CD4-positive, alpha-beta memory T cell (primary cell): ENCODE measurements at regions not wholly inside any gene's neighbourhood (a gene's known extent, or its start where the extent isn't known, plus 50 kb on each side); places are given as distances from the start of the nearest gene placed in this dataset.

Experiments
- CTCF ChIA-PET: fragments of 350-600 bp; sonication (Branson Sonifier 250); formaldehyde crosslinking; loops from one replicate; lab custom pipeline; 2021; ENCODE audit warnings: inconsistent platforms; ENCODE audit not compliant: partially characterized antibody; lab: Charles Lee
- POLR2A ChIA-PET: fragments of 350-600 bp; sonication (Branson Sonifier 250); formaldehyde crosslinking; loops from one replicate; lab custom pipeline; 2021; ENCODE audit not compliant: partially characterized antibody; lab: Charles Lee
- DNase-seq, 5 donors: peaks; one replicate each; pipeline versions ENCODE4 v3.0.0 to v3.0.0-alpha.2; 2020 to 2022; ENCODE audit warnings: mixed read lengths in 1 of 5
- H3K27ac ChIP-seq: one replicate; pipeline ENCODE4 v1.7.0; 2013; ENCODE audit warnings: low read depth, low read length
- H3K27me3 ChIP-seq: 2 replicates; pipeline ENCODE4 v1.7.0; 2013; ENCODE audit warnings: mild to moderate bottlenecking, low read length, moderate library complexity; ENCODE audit not compliant: insufficient read depth
- H3K36me3 ChIP-seq: 2 replicates; pipeline ENCODE4 v1.7.0; 2013; ENCODE audit warnings: mild to moderate bottlenecking, low read length, moderate library complexity; ENCODE audit not compliant: insufficient read depth
- H3K4me1 ChIP-seq: 2 replicates; pipeline ENCODE4 v1.7.0; 2013; ENCODE audit warnings: mild to moderate bottlenecking, low read length, moderate library complexity; ENCODE audit not compliant: insufficient read depth
- H3K4me3 ChIP-seq, 2 donors: one replicate each; pipeline ENCODE4 v1.7.0; 2013; ENCODE audit warnings: low read length in 2 of 2, mild to moderate bottlenecking in 1 of 2
- H3K9me3 ChIP-seq, 2 donors: one replicate each; pipeline ENCODE4 v1.7.0; 2013; ENCODE audit warnings: low read length in 2 of 2, control low read depth in 1 of 2; ENCODE audit not compliant: control insufficient read depth in 1 of 2
- H3K27ac Mint-ChIP-seq, 7 donors: one replicate each; pipeline ENCODE4 v1.8.0; 2020 to 2021; ENCODE audit warnings: mixed read lengths in 7 of 7, mild to moderate bottlenecking in 6 of 7, inconsistent platforms in 3 of 7, moderate library complexity in 3 of 7
- H3K27me3 Mint-ChIP-seq, 2 donors: one replicate each; pipeline ENCODE4 v1.8.0; 2020 to 2021; ENCODE audit warnings: mixed read lengths in 2 of 2
- H3K36me3 Mint-ChIP-seq, 2 donors: one replicate each; pipeline ENCODE4 v1.8.0; 2020 to 2021; ENCODE audit warnings: mixed read lengths in 2 of 2, inconsistent platforms in 1 of 2, mild to moderate bottlenecking in 1 of 2
- H3K4me1 Mint-ChIP-seq, 4 donors: one replicate each; pipeline ENCODE4 v1.8.0; 2020 to 2021; ENCODE audit warnings: mixed read lengths in 4 of 4, mild to moderate bottlenecking in 1 of 4
- H3K4me3 Mint-ChIP-seq, 8 donors: one replicate each; pipeline ENCODE4 v1.8.0; 2020 to 2021; ENCODE audit warnings: mixed read lengths in 8 of 8, mild to moderate bottlenecking in 7 of 8, moderate library complexity in 6 of 8, inconsistent platforms in 3 of 8
- H3K9me3 Mint-ChIP-seq, 8 donors: one replicate each; pipeline ENCODE4 v1.8.0; 2020 to 2021; ENCODE audit warnings: mixed read lengths in 8 of 8, mild to moderate bottlenecking in 5 of 8, inconsistent platforms in 3 of 8, moderate library complexity in 1 of 8
- intact Hi-C: fragments of 100-400 bp; cut with micrococcal nuclease; formaldehyde crosslinking; loops from one replicate; pipeline ENCODE4 v1.15.1; 2023

DNA sequence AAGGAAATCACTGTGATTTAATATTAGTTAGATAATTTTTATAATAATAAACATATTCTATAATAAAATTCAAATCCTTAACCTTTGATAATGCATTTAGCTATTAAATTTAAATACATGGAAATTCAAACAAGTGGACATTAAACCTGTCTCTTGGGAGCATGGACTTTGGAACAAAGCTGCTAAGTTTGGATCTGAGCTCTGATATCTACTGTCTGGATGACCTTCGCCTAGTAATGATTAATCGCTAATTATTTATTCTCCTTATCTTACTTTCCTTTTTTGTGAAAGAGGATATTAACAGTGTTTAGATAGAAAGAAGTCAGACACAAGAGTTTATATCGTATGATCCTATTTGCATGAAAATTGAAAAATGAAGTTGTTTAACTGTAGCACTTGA is 980.9 kb downstream of the FSTL5 start:
- Mint-ChIP-seq H3K27ac (no peak overlapping the region), H3K4me3 (no peak overlapping the region), H3K27me3 (no peaks in the 10 kb centered on the region), H3K9me3 (peaks cover 0 to 10% (median 4%) of the 10 kb centered on the region in 8 donors), H3K4me1 (no peaks in the 10 kb centered on the region), H3K36me3 (no peaks in the 10 kb centered on the region)
- Histone ChIP-seq H3K9me3 (no peaks in the 10 kb centered on the region), H3K36me3 (no peaks in the 10 kb centered on the region), H3K27me3 (no peaks in the 10 kb centered on the region), H3K4me1 (no peaks in the 10 kb centered on the region), H3K27ac (no peak overlapping the region), H3K4me3 (no peak overlapping the region)
- intact Hi-C loops: no loop called here
- ChIA-PET CTCF (no interaction called here), POLR2A (no interaction called here)
- DNase-seq: no peak

DNA sequence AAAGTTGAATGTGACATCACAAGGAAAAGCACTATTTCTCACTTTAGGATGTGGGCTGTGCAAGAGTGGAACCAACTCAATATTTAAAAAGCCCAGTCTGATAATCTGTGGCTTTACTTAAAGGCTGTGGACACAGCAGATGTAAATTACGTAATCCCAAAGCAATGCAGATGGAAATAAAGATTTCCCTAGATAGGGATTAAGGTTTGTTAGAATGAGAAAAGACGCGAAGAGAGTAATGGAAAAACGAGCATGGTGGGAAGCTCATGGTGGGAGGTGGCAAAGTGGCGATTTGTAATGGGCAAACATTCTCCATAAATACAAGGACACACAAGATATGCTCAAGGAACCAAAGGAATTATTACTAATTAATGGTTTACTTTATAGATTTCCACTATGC is 985.5 kb downstream of the FSTL5 start:
- Histone ChIP-seq H3K9me3 (no peaks in the 10 kb centered on the region), H3K36me3 (no peaks in the 10 kb centered on the region), H3K27me3 (no peaks in the 10 kb centered on the region), H3K4me1 (no peaks in the 10 kb centered on the region), H3K27ac (no peak overlapping the region), H3K4me3 (no peak overlapping the region)
- DNase-seq: no peak
- Mint-ChIP-seq H3K36me3 (no peaks in the 10 kb centered on the region), H3K4me3 (no peak overlapping the region), H3K9me3 (peaks cover 0 to 8% (median 5%) of the 10 kb centered on the region in 8 donors), H3K4me1 (no peaks in the 10 kb centered on the region), H3K27me3 (no peaks in the 10 kb centered on the region), H3K27ac (no peak overlapping the region)
- POLR2A ChIA-PET: no interaction called here
- CTCF ChIA-PET: no interaction called here
- intact Hi-C loops: no loop called here

DNA sequence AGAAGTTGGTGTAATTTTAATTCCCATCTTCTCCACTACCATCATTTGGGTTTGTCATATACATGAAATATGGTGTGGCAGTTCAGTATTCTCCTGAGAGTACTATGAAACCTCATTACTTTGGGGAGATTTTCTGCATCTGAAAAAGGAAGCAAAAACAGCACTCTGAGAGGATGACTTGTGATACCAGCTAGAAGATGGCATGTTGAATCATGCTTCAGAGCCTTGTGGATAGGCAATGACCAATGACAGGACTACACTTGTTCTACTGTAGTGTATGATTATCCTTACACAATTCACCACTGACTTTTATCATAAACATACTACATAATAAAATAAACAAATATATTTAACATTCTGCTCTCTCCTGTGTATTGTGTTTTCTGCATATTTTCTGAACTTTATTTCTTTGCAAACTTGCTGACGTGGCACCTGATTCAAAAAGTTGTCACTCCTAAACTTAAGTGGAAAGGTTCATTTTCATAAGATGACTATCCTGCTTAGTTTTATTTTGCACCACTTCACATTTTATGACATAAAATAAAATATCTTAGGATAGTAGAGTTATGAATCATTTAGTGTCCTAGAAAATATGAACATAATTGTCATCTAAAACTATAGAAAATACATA is 991.3 kb downstream of the FSTL5 start:
- H3K27ac Mint-ChIP-seq: no peak overlapping the region
- ChIA-PET CTCF (no interaction called here), POLR2A (no interaction called here)
- no peak for DNase-seq
- H3K27me3 Mint-ChIP-seq: no peaks in the 10 kb centered on the region
- intact Hi-C loops: no loop called here
- H3K4me3 Mint-ChIP-seq: no peak overlapping the region
- Histone ChIP-seq H3K9me3 (no peaks in the 10 kb centered on the region), H3K36me3 (no peaks in the 10 kb centered on the region), H3K27me3 (no peaks in the 10 kb centered on the region), H3K27ac (no peak overlapping the region), H3K4me1 (no peaks in the 10 kb centered on the region), H3K4me3 (no peak overlapping the region)
- peaks cover 0 to 13% (median 4%) of the 10 kb centered on the region in 8 donors for H3K9me3 Mint-ChIP-seq
- no peaks in the 10 kb centered on the region for H3K36me3 Mint-ChIP-seq
- no peaks in the 10 kb centered on the region for H3K4me1 Mint-ChIP-seq

DNA sequence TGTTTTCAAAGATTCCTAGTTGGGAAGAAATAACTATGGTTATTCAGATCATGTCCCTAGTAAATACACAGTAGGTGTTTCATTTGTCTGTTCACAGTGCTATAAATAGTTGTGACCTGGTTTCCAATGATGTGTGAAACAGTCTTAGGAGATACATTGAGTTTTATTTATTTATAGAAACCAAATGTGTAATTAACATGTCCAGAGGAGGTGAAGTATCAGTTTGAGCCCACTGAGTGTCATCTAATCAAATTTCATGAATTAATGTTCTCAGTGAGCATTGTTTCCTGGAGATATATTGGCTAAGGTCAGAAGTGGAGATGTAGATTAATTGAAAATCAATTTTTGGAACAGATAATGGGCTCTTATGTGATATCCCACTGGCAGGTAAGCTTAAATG is 996.3 kb downstream of the FSTL5 start:
- Histone ChIP-seq H3K36me3 (no peaks in the 10 kb centered on the region), H3K27me3 (no peaks in the 10 kb centered on the region), H3K4me3 (no peak overlapping the region), H3K9me3 (no peaks in the 10 kb centered on the region), H3K4me1 (no peaks in the 10 kb centered on the region), H3K27ac (no peak overlapping the region)
- DNase-seq: no peak
- H3K36me3 Mint-ChIP-seq: no peaks in the 10 kb centered on the region
- H3K4me3 Mint-ChIP-seq: no peak overlapping the region
- ChIA-PET POLR2A (no interaction called here), CTCF (no interaction called here)
- H3K9me3 Mint-ChIP-seq: peaks cover 0 to 11% (median 7%) of the 10 kb centered on the region in 8 donors
- no peaks in the 10 kb centered on the region for H3K27me3 Mint-ChIP-seq
- H3K27ac Mint-ChIP-seq: no peak overlapping the region
- no peaks in the 10 kb centered on the region for H3K4me1 Mint-ChIP-seq
- intact Hi-C loops: no loop called here

DNA sequence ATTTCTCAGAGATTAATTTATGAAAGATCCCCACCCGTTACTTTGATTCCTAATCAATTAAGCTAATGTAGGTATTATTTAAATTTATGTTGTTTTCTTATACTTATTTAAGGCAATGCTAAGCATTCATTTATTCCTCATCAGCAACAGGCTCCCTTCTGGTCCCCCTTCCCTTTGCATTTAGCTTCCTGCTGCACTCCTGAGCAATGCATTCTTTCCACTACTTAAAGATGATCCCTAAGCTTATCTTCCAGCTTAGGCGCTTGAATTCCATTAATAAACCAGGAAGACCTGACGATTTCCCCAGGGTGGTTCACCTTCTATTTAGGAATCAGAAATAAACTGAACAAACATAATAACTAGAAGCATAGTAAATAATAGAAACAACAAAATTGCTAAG is 1003.1 kb downstream of the FSTL5 start:
- H3K36me3 ChIP-seq: no peaks in the 10 kb centered on the region
- Mint-ChIP-seq H3K4me1 (no peaks in the 10 kb centered on the region), H3K27me3 (no peaks in the 10 kb centered on the region), H3K36me3 (no peaks in the 10 kb centered on the region), H3K9me3 (peaks cover 0 to 15% (median 6%) of the 10 kb centered on the region in 8 donors), H3K4me3 (no peak overlapping the region), H3K27ac (no peak overlapping the region)
- H3K9me3 ChIP-seq: no peaks in the 10 kb centered on the region
- no peak for DNase-seq
- no peaks in the 10 kb centered on the region for H3K27me3 ChIP-seq
- no peaks in the 10 kb centered on the region for H3K4me1 ChIP-seq
- POLR2A ChIA-PET: no interaction called here
- CTCF ChIA-PET: no interaction called here
- H3K27ac ChIP-seq: no peak overlapping the region
- no peak overlapping the region for H3K4me3 ChIP-seq
- intact Hi-C loops: no loop called here

DNA sequence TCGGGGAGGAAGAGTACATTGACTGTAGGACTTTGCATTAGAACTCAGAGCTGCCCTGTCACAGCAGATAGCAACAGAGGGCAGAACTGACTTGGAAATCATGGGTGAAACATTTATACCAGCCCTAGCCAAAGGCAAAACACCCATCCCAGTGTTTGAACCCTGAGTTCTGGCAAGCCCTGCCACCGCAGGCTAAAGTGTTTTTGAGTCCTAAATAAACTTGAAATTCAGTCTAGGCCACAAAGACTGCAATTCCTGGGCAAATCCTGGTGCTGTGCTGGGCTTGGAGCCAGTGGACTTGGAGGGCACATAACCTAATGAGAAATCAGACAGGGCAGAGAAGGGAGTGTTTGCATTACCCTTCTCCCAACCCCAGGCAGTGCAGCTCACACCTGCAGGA is 1015.7 kb downstream of the FSTL5 start:
- H3K27ac ChIP-seq: no peak overlapping the region
- H3K4me1 ChIP-seq: no peaks in the 10 kb centered on the region
- H3K36me3 ChIP-seq: no peaks in the 10 kb centered on the region
- DNase-seq: no peak
- Mint-ChIP-seq H3K36me3 (no peaks in the 10 kb centered on the region), H3K4me1 (no peaks in the 10 kb centered on the region), H3K9me3 (peaks cover 0 to 21% (median 14%) of the 10 kb centered on the region in 8 donors), H3K27me3 (no peaks in the 10 kb centered on the region), H3K4me3 (no peak overlapping the region), H3K27ac (no peak overlapping the region)
- H3K27me3 ChIP-seq: no peaks in the 10 kb centered on the region
- POLR2A ChIA-PET: no interaction called here
- H3K9me3 ChIP-seq: no peaks in the 10 kb centered on the region
- CTCF ChIA-PET: no interaction called here
- no peak overlapping the region for H3K4me3 ChIP-seq
- intact Hi-C loops: no loop called here

DNA sequence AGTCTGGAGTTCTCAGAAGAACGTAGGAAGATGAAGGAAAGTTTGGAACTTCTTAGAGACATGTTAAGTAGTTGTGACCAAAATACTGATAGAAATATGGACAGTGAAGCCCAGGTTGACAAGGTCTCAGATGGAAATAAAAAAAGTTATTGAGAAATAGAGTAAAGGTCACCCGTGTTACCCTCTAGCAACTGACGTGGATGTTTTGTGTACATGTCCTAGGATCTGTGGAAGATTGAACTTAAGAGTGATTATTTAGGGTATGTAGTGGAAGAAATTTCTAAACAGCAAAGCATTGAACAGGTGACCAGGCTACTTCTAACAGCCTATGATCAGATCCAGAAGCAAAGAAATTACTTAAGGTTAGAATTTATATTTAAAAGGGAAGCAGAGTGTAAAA is 1020.4 kb downstream of the FSTL5 start:
- Histone ChIP-seq H3K36me3 (no peaks in the 10 kb centered on the region), H3K4me1 (no peaks in the 10 kb centered on the region), H3K4me3 (no peak overlapping the region), H3K27me3 (no peaks in the 10 kb centered on the region), H3K27ac (no peak overlapping the region), H3K9me3 (no peaks in the 10 kb centered on the region)
- Mint-ChIP-seq H3K4me3 (no peak overlapping the region), H3K36me3 (no peaks in the 10 kb centered on the region), H3K27ac (no peak overlapping the region), H3K9me3 (peaks cover 4 to 27% (median 14%) of the 10 kb centered on the region in 8 donors), H3K27me3 (no peaks in the 10 kb centered on the region), H3K4me1 (no peaks in the 10 kb centered on the region)
- intact Hi-C loops: no loop called here
- CTCF ChIA-PET: no interaction called here
- DNase-seq: no peak
- POLR2A ChIA-PET: no interaction called here

DNA sequence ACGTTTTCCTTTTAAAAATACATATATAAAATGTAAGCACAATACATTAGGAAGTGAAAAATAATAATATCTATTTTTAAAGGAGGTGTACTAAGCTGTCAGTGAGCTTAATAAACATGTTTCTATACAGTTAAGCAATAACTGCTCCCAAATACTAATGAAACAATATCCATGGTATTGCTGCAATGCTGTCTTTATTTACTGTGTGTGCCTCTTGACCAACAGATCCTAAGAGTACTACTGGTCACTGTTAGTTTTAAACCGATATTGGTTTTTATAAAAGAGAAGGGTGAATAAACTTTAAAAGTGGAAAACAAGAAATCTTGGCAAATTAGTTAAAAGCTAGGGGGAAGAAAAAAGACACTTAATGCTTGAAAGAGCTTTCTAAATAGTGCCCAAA is 1029.0 kb downstream of the FSTL5 start:
- DNase-seq: no peak
- Mint-ChIP-seq H3K4me3 (no peak overlapping the region), H3K9me3 (peaks cover 0 to 22% (median 10%) of the 10 kb centered on the region in 8 donors), H3K36me3 (no peaks in the 10 kb centered on the region), H3K4me1 (no peaks in the 10 kb centered on the region), H3K27me3 (no peaks in the 10 kb centered on the region), H3K27ac (no peak overlapping the region)
- Histone ChIP-seq H3K27me3 (no peaks in the 10 kb centered on the region), H3K36me3 (no peaks in the 10 kb centered on the region), H3K4me1 (no peaks in the 10 kb centered on the region), H3K9me3 (peaks cover 0 to 3% of the 10 kb centered on the region in 2 donors), H3K27ac (no peak overlapping the region), H3K4me3 (no peak overlapping the region)
- POLR2A ChIA-PET: no interaction called here
- CTCF ChIA-PET: no interaction called here
- intact Hi-C loops: no loop called here
